Right hindlimb (tissue), 1 donor: ENCODE measurements at regions not wholly inside any gene's neighbourhood (a gene's known extent, or its start where the extent isn't known, plus 50 kb on each side); places are given as distances from the start of the nearest gene placed in this dataset.

Source experiments
- DNase-seq: peaks from one replicate; pipeline ENCODE4 v3.0.0-alpha.2; 2018

DNA sequence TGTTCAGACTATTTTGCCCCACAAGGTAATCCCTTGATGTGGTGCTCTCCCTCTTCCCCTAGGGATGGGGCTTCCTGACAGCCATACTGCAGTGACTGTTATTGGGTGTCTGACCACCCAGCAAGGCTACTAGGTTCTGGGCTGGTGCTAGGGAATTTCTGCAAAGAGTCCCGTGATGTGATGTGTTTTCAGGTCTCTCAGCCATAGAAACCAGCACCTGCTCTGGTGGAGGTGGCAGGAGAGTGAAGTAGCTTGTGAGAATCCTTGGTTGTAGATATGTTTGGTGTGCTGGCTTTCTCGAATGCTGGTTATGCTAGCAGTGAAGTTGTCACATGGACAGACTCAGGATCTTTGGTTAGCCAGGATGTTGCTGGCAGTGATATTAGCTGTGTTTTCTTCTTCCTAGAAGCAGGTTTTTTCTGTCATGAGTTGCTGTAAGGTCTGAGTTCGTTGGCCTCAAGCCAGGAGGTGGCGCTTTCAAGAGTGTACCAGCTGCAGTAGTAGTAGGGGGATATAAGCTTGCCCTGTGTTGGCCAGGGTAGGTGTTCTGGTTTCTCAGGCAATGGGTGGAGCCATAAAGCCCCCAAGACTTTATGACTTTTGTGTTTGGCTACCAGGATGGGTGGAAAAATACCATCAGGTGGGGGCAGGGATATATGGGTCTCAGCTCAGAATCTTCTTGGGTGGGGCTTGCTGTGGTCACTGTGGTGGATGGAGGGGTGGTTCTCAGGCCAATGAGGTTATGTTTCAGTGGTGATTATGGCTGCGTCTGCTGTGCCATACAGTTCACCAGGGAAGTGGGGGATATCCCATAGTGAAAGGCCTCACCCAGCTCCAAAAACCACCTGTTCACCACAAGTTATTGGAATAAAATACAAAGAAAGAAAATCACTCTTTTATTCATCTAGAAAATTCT lies 1112.3 kb downstream of the KCNT2 start:
- DNase-seq = no peak

DNA sequence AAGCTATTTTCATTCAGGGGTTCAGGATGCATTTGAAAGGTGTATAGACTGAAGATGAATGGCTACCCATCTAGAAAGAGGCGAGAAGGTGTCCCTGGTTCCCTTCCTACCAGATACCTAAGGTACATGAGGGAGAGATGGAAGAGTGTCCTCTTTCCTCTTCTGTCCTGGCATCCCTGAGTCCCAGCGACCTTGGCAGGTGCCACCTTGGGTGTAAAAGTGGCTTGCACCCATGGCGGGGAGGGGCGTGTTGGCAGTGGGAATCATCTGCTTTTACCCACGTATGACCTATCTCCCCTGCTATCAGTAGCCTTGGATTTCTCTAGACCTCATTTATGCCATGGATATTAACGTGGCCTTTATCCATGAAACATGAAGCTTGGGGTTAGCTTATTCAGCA lies 1126.1 kb downstream of the KCNT2 start:
- no peak for DNase-seq

DNA sequence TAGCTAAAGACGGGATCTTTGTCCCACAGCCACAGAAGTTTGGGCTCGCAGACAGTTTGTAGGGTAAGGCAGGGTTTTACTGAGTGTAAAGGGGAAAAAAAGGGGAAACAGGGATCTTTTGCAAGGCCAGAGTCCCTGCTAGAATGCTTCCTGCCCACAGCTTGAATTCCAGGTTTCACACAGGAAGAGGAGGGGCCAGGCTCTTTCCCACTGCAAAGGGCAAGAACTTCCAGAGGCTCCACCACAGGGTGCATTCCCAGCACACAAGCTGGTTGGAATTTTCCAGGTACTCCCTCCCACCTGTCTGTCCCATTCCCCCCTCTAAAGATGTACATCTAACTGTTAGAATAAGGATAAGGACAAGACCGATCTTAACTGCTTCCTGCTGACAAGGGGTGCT lies 1126.9 kb downstream of the KCNT2 start:
- DNase-seq = no peak

DNA sequence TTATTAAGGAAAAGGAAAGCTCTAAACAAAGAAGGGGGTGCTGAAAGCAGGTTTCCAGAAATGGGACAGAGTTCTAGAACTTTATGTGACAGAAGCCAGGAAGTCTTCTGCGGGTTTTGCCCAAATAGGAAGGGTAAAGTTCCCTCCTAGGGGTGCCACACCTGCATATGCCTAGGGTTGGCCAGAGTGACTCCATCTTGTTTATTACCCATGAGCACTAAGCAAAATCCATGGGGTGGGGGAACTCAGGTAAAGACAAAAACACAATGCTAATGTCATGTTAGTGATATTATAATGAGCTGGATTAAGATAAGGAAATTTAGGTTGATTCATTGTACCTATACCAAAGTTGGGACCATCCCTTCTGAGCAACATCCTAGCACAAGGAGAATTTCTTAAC lies 1132.7 kb downstream of the KCNT2 start:
- no peak for DNase-seq

DNA sequence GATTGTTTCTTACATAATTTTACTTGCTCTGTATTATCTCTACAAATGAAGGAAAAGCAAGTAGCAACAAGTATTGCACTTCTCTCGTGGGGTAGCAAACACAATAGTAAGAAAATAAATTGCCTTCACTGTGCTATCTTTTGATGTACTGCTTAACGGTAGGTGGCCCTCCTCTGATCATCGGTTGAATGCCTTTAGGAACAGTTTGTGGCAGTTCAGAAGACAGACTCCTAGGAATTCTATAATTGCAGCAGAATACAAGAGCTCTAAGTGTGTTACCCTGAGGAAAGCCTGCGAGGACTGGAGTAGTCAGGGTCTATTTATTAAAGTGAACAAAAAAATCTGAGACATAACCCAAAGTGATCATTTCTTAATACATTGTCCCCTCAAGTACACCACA lies 1135.9 kb downstream of the KCNT2 start:
- no peak for DNase-seq

DNA sequence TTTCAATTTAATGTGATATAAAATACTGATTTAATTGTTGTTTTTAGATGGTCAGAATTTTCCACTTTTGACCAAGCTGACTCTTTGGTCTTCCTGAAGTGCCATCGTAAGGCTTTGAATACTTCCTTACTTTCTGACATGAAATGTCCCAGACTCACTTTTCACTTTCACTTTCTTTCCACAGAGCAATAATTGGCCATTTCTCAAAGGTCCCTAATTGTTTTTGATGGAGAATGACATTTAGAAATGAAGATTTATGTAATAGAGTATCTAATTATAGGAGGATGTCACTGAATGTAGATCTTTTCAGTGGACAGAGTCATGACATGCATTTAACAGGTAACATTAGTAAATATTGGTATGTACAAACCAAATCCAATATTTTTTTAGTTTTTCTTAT lies 1141.6 kb downstream of the KCNT2 start:
- no peak for DNase-seq

DNA sequence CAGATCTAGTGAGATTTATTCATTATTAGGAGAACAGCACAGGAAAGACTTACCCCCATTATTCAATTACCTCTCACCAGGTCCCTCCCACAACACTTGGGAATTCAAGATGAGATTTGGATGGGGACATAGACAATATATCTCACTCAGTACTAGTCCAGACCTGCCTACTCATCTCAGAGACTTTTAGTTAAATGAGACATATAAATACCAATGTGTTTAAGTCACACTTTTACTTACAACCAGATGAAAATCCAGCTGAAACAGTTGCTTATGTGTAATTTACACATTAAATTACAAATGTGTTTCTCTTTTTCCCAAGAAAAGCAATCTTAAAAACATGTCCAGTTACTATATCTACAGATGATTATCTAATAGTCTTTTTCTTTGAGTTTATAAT lies 1145.6 kb downstream of the KCNT2 start:
- no peak for DNase-seq

DNA sequence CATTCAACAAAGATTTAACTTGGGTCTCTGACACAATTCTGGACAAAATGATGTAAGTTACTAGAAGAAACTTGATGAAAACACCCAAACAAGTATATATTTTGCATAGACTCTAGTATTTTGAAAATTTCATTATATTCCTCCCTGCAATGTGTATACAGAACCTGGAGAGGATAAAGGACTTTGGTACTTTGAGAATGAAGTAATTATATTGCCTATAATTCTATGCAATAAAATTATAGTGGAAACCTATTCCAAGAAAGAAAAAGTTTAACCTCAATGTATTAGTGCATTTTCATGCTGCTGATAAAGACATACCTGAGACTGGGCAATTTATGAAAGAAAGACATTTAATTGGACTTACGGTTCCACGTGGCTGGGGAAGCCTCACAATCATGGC lies 1146.1 kb downstream of the KCNT2 start:
- no peak for DNase-seq

DNA sequence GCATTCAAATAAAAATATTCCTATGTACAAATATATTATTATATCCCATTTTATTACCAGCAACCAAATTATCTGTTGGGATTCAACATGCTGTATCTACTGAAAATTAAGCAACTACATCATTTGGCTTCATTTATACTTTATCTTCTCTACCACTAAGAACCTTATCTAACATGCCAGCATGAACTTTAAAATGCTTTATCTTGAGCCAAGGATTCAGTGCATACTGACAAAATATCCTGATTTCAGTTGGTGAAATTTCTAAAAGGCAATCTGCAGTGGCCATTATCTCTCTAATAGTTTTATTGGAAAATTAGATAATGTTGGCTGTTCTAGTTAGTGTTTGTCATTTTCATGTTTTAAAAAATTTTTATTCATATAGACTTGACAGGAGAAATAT lies 1149.9 kb downstream of the KCNT2 start:
- no peak for DNase-seq

DNA sequence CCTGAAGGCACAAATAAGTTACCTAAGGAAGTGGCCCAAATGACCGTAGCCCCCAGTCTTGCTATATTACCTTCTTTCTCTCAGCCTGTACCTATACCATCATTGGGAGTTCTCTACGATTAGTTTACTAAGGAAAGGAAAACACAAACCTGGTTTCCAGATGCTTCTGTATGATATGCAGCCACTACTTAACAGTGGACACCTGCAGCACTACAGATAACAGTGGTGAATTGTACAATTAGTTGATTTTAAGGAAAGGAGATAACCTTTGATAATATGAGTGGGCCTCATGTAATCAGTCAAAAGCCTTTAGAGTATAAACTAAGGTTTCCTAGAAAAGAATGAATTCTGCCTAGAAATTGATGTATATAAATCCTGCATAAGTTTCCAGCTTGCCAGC lies 1157.4 kb downstream of the KCNT2 start:
- no peak for DNase-seq

DNA sequence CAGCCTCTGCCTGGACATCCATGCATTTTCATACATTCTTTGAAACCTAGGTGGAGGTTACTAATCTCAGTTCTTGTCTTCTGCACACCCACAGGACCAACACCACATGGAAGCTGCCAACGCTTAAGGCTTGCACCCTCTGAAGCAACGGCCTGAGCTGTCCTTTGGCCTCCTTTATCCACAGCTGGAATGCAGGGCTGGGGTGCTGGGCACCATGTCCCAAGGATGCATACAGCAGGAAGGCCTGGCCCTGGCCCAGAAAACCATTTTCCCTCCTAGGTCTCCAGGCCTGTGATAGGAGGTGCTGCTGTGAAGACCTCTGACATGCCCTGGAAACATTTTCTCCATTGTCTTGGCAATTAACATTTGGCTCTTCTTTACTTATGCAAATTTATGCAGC lies 1168.6 kb downstream of the KCNT2 start:
- no peak for DNase-seq

DNA sequence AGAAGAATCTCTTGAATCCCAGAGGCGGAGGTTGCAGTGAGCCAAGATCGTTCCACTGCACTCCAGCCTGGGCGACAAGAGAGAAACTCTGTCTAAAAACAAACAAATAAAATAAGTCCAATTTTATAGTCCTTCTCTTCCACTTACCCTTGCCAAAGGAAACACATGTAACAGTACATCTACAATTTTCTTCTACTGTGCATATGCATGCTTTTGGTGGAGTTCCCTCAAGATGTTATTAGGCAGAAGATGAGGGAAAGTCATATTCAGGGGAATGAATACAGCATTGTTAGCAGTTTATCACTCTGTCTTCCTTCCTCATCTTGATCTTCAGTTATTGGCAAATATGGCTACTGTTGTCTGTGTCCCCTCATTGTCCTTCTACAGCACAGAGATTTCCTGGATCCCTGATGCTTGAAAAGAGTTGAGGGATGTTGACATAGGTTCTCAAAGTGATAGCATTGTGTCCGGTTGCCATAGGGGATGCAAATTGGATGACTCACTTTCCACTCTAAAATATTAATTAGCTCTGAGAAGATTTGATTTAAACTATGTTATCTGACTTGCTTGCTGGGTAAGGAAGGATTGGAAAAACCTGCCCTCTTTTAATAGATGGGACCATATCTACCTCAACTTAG lies 1173.6 kb downstream of the KCNT2 start:
- DNase-seq = no peak

DNA sequence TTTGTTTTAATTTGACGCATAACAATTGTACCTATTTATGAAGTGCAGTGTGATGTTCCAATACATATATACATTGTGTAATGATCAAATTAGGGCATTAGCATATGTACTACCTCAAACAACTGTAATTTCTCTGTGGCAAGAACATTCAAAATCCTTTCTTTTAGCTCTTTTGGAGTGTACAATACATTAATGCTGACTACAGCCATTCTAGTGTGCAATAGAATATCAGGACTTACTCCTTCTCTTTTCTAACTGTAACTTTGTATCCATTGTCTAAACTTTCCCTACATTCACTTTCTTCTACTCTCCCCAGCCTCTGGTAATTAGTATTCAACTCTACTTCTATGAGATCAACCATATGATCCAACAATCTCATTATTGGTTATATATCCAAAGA lies 1177.4 kb downstream of the KCNT2 start:
- DNase-seq = no peak

DNA sequence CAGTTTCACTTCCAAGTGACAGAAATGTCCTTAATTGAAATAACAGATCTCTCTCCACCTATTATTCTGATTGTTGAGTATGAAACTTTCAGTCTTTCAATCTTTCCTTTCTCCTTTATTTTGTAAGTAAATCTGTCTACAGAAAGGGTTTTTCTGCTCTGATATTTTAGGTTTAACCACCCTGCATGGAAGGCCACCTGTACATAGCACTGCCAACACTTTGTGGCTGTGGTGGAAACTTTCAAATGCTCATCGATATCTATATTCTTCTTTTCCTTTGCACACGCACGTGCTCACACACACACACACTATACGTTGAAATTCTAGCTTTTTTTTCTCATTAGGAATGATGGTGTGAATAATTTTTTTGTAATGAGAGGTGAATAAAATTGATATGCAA lies 1179.3 kb downstream of the KCNT2 start:
- DNase-seq = no peak

DNA sequence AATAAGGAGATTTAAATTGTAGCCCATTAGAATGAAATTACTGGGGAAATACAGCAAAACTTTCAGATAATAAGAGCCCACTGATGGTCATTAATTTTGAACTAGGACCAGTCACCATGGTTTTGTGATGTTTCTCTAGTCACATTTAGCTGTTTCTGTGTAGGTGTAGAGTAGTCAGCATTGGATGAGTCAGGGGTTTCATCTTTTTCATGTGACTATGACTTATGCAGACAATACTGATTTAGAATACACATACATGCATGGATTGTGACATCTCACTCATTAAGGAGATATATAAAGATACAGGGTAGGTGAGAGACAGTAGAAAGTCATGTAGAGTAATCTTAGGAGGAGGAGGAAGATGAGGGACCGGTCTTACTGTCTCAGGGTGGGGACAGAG lies 1192.7 kb downstream of the KCNT2 start:
- no peak for DNase-seq

DNA sequence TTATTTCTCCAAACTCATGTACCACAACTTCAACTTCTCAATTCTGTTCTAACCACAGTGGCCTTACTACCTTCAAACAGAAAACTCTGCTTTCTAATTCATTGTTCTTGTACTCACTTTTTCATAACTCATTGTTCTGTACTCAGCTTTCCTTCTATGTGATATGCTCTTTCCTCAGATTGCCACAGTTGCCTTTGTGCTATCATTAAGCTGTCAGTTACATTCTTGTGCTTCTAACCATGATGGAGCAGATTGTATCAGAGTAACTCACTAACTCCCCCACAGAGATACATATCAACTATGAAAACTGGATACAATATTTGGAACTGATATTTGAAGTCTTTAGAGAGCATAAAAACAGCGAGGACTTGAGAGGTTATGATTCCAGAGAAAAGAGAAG lies 1213.7 kb downstream of the KCNT2 start:
- no peak for DNase-seq

DNA sequence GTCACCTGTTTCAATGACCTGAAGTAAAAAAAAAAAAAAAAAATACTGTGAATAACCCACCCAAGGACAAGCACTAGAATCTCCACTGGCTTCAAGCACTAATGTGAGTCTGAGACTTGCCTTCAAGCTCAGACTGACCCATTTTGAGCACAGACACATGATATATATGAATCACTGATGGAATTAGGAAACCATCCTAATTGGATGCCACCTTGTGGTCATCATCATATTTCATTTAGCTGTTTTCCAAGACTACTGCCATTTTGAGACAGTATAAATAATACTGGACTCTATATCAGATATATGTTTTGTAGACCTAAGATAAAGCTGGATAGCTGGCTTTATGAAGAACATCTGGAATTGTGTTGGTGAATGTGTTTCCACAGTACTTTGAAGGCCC lies 1232.0 kb downstream of the KCNT2 start:
- DNase-seq = no peak

DNA sequence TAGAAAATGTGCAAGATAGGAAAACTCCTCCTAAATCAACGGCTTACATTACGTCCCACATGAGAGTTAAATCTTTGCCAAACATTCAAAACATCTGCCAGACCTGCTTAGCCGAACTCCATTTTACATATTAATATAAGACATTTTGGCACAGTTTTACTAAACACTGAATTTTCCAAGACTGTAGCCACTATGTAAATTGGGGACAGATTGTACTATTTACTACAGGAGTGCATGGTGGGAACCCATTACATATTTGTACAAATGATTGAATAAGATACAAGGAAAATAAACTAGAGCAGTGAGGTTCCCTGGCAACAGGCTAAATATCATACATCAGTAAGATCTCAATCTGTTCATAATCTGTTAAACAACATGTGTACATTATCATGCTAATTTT lies 1234.4 kb downstream of the KCNT2 start:
- no peak for DNase-seq

DNA sequence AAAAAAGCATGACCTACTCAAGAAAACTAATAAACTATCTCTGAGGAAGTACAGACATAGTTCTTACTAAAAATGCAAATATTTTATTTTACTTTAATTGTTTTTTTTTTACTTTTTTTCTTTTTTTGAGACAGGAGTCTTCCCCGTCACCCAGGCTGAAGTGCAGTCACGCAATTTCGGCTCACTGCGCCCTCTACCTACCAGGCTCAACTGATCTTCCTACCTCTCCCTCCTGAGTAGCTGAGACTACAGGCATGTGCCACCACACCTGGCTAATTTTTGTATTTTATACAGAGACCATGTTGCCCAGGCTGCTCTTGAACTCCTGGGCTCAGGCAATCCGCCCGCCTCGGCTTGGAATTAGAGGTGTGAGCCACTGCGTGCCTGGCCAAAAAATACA lies 1263.1 kb downstream of the KCNT2 start:
- no peak for DNase-seq

DNA sequence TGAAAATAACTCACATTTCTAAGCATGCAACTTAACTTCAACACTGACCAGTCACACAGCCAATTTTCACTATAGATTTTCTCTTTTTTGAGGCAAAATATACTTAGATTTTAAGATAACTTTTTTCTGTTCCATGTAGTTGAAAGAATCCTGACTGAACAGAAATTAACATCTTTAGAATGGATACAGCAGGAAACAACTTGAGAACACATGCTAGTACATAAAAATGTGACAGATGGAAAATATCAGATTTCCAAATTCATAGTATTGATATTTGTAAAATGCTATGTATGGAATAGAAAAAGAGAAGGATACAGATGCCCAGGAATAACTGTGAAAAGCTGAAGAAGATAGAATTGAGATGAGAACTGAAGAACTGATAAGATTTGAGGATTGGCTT lies 1270.6 kb downstream of the KCNT2 start:
- no peak for DNase-seq

DNA sequence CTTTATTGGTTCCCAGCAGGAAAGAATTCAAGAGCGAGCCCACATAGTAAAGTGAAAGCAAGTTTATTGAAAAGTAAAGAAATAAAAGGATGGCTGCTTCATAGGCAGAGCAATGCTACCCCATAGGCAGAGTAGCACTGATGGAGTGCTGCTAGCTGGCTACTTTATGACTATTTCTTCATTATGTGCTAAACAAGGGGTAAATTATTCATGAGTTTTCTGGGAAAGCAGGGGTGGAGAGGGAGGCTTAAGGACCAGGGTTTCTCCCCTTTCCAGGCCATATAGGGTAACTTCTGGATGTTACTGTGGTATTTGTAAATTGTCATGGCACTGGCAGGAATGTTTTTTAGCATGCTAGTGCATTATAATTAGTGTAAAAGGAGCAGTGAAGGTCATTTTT lies 1271.4 kb downstream of the KCNT2 start:
- no peak for DNase-seq

DNA sequence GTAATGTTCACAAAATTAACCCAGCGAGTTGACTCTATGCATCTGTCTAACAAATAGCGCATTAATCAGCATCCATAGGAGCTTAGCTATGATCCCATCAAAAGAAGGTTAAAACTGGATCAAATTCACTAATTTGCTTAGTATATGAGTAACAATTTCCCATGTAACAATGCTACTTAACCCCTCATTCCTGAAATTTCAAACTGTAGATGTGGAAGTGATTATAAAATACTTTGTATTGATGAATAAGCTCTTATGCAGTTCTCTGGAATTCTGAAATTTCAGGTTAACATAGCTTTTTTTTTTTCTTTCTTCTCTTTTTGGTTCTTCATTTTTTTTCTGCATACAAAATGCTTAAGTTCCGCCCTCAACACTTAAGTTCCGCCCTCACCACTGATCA lies 1272.7 kb downstream of the KCNT2 start:
- DNase-seq = no peak

DNA sequence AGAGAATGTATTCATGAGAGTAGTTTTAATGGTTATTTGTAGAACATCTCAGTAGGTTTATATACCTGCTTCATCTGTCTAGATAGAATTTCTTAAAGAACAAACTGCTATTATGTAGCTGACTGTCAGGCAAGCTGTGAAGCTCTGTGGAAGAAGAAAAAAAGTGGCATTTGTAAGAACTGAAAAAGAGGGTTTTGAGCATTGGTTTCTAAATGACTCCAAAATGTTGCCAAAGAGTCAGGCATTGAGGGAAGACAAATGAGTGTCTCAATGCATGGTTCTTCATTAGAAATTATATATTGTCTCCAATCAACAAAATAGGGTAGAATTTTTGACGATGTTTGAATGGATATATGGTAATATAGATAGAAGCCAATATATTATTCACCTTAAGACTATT lies 1276.1 kb downstream of the KCNT2 start:
- no peak for DNase-seq

DNA sequence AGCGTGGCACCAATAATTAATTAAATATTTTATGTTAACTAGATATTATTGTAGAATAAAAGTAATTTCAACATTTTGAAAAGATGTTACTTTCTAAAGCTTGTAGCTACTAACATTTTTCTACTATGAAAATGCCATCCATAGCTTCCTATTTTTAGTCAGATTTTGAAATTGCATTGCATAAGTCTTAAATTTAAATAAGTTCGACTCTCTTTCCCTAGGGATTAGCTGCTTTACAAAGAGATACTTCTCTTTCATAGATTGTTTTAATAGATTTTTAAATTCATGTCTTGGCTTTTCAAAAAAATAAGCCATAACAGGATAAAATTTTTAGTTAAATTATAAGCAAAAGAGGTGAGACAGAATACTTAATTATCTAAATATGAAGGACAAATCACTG lies 1279.6 kb downstream of the KCNT2 start:
- DNase-seq = no peak

DNA sequence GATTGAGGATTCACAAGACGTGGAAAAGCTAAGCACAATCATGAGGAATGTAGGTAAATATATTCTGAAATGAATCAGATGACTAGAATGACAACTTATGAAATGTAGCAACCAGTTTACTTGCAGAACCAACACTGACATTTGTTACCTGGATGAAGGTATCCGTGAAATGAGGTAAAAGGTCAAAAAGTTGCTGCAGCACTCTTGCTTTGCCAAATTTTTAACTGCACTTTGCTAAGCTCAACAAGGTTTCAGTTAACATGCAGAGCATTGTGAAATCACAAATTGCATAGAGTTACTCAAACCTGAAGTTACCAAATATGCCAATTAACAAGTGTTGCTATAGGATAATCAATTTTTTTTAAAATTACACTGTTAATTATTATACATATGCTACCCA lies 1280.1 kb downstream of the KCNT2 start:
- DNase-seq = no peak
